IPS DF 4.7 (cell line): ENCODE measurements at regions not wholly inside any gene's neighbourhood (a gene's known extent, or its start where the extent isn't known, plus 50 kb on each side); places are given as distances from the start of the nearest gene placed in this dataset.
"Not testable (repeated sequence)": the region's sequence is repeated elsewhere in the genome, so short reads cannot be mapped to it uniquely, and the experiment has no call there.

Experiments
- DNase-seq: peaks from one replicate; pipeline ENCODE4 v3.0.0-alpha.2; 2013; ENCODE audit warnings: low spot score; ENCODE audit errors: extremely low read depth

GRCh38 chr2:66243809-66244208, 191.1 kb upstream of the MEIS1 start:
- DNase-seq, result not testable (repeated sequence)

- DNase-seq, result not testable (repeated sequence)
Observed at GRCh38 chr2:66242888-66243287, 192.0 kb upstream of the MEIS1 start.

- no peak for DNase-seq
Observed at GRCh38 chr2:66242099-66242789, 192.7 kb upstream of the MEIS1 start.

GRCh38 chr2:66240286-66240685, 194.6 kb upstream of the MEIS1 start:
- DNase-seq, result no peak

- DNase-seq, result no peak
Observed at GRCh38 chr2:66239655-66240054, 195.3 kb upstream of the MEIS1 start.

- DNase-seq, result no peak
Observed at GRCh38 chr2:66237803-66238379, 197.0 kb upstream of the MEIS1 start.

- no peak for DNase-seq
Observed at GRCh38 chr2:66236816-66237802, 197.8 kb upstream of the MEIS1 start.

- no peak for DNase-seq
Observed at GRCh38 chr2:66236067-66236685, 198.7 kb upstream of the MEIS1 start.

GRCh38 chr2:66235428-66235827, 199.5 kb upstream of the MEIS1 start:
- DNase-seq, result no peak

GRCh38 chr2:66233981-66234380, 200.9 kb upstream of the MEIS1 start:
- DNase-seq, result no peak

- DNase-seq, result no peak
Observed at GRCh38 chr2:66228128-66228547, 206.8 kb upstream of the MEIS1 start.

GRCh38 chr2:66217039-66217585, 217.8 kb upstream of the MEIS1 start:
- DNase-seq, result no peak

- DNase-seq, result no peak
Observed at GRCh38 chr2:66212749-66213148, 222.2 kb upstream of the MEIS1 start.

- DNase-seq, result no peak
Observed at GRCh38 chr2:66202586-66202985, 232.3 kb upstream of the MEIS1 start.

- no peak for DNase-seq
Observed at GRCh38 chr2:66201242-66201641, 233.7 kb upstream of the MEIS1 start.

- no peak for DNase-seq
Observed at GRCh38 chr2:66198873-66199272, 236.1 kb upstream of the MEIS1 start.

- no peak for DNase-seq
Observed at GRCh38 chr2:66192888-66193287, 242.0 kb upstream of the MEIS1 start.

- no peak for DNase-seq
Observed at GRCh38 chr2:66191311-66191710, 243.6 kb upstream of the MEIS1 start.

GRCh38 chr2:66189553-66189952, 245.4 kb upstream of the MEIS1 start:
- no peak for DNase-seq

- DNase-seq, result no peak
Observed at GRCh38 chr2:66186537-66186936, 248.4 kb upstream of the MEIS1 start.

- DNase-seq, result no peak
Observed at GRCh38 chr2:66185497-66186054, 249.3 kb upstream of the MEIS1 start.
